GM18511 (cell line): ENCODE measurements at regions not wholly inside any gene's neighbourhood (a gene's known extent, or its start where the extent isn't known, plus 50 kb on each side); places are given as distances from the start of the nearest gene placed in this dataset.

Experiments used
- ATAC-seq: cut with Tn5 transposase; IDR thresholded peaks from one replicate; pipeline ENCODE4 v1.9.1; 2021; ENCODE audit warnings: mild to moderate bottlenecking, moderate library complexity; ENCODE audit not compliant: unreplicated experiment

DNA sequence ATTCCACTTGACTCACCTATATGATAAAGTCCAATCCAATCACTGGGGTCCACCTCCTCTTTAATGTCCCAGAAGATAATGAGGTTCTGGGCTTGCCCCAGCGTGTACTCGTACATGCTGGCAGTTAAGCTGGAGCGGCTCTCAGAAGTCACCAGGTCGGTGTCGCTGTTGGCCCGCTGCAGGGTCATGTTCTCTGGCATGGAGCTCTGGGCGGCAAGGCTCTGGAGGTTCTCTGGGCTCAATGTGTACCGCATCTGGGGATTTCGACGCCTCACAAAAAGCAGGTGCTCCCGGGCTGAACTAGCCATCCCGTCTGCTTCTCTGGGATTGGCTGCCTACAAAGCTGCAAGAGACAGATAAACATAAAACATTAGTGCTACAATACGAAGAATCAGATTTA is 206.4 kb upstream of the CCDC150 start:
- no peak for ATAC-seq

DNA sequence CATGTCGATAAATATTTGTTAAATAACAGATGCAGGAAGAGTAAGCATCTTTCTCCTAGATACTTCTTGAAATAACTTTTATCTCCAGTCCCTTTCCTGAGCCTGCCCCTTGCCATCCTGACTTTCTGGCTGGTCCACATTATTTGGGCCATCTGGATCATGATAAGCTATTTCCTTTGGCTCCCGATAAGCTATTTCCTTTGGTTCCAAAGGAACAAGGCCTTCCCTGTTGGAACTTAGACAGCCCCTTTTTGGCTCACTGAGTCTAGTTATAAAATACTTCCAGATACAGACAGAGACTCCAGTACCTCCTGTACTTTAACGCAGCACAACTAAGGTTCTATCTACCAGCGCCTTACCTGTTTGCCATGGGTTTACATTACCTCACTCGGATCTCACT is 205.3 kb upstream of the CCDC150 start:
- ATAC-seq: no peak

DNA sequence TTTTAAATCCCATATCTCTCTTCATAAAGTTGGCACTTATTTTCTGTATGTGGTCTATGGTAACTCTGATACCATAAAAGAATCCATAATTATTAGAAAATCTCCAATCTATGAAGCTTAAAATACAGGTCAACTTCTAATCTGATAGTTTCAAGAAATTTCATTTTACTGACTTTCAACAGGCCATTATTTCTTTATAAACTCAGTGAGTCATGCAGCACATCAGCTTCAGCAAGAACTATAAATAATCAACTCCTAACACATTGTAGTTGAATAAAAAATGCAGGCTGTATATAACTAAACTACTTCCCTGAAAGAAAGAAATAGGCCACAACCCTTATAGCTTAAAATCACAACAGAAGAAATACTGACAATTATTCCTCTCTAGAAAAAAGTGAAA is 204.3 kb upstream of the CCDC150 start:
- no peak for ATAC-seq

DNA sequence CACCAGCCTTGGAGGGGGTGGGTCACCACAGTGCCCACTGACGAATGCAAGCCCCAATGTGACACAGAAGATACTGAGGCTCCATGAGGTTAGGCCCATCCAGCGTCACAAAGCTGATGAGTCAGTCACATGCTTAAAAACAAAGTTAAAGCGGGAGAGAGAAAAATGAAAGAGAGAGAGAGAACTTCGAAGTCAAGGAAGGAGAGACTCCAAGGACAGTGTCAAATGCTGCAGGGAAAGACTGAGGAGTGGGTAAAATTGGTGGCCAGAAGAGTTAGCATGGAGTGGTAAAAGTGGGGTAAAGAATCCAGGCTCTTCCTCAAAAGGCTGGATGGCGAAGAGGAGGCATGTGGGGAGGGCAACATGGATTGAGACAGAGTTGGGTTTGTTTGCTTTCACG is 201.9 kb upstream of the CCDC150 start:
- ATAC-seq: no peak

DNA sequence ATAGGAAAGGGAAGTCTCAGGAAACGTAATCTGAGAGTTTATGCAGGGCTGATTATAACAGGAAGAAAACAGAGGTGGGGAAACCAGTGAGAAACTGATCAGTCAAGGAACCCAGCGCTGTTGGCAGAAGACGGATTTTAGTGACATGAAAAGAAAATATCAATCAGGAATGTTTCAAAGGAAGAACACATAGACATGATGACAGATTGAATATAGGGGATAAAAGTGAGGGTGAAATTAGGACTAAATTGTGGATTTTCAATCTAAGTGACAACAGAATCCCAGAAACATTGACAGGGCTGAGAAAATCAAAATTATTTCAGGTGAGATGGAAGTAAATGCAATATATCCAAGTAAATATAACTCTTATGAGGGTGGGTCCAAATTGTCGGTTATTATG is 199.8 kb upstream of the CCDC150 start:
- no peak for ATAC-seq

DNA sequence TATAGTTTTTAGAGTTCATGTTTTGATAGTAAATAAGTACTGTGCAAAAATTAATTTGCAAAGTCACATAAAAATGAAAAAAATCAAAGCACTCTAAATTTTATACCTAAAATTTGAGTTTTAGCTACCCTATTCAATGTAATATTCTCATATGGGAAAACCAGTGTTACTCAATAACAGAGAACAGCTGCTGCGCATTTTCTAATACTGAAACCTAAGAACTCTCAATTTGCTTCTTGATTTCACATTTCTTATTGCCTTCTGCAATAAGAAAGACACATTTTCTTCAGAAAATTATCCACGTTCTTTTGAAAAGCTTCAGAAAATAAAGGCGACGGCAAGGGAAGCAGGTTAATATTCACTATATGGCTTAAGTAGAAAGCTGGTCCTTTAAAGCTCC is 199.1 kb upstream of the CCDC150 start:
- peak; percentile 48 for ATAC-seq

DNA sequence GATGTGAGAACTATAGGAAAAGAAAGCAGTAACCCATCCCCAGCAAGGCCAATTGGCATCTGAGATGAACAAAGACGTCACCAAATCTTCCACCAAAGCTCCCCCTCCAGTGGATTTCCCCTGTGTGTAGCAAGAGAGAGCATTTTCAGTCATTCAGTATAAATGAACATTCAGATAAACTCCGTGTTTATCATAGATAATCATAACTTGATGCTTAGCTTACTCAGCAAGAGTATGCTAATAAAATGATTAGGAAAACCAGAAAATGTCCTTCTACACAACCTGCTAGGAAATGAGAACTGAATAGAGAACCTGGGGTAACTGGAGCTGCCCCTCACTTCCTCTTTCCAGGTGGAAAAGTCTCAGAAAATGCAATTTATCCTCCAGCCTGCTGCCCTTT is 198.0 kb upstream of the CCDC150 start:
- peak; percentile 55 for ATAC-seq

DNA sequence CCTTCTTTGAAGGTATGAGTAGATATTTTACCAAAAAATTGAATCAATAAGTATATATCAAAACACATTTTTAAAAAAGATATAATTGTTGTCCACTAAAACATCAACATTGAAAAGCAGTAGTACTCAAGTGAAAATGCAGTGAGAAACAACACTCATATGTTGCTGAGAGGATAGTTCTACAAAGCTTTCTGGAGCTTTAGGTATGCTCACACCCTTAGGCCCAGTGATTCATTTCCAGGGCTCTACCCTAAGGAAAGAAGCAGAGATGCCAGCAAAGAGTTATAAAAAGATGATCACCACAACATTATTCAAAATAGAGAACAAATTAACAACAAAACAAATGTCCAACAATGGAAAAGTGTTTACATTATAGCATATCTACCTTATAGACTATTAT is 197.3 kb upstream of the CCDC150 start:
- no peak for ATAC-seq

DNA sequence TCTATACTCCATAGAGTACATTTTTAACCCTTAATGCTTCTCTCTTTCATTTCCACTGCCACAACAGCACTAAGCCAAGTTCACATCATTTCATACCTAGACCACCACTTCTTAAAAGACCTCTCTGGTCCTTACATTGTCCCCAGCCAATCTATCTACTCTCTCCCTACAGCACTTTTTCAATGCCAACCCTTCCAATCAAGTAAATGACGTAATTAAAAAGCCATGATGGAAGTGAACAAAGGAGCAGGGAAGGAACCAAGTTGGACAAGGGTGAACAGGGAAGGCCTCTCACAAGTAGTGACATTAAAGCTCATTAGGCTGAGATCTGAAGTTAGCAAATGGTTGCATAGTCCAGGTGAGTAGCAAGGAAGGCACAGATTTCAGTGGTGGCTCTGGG is 195.1 kb upstream of the CCDC150 start:
- ATAC-seq: no peak

DNA sequence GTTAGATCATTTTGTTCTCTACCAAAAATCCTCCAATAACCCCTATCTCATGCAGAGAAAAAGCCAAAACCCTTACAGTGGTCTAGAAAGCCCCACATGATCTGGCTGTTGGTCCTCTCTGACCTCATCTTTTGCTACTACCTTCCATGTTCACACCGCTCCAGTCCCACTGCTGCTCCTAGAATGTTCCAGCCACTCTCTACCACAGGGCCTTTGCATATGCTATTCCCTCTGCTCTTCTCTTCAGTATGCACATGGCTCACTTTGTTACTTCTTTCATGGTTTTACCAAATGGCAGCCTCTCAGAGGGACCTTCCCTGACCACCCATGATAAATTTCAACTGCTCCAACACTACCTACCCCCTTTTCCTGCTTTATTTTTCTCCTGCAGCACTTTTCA is 193.5 kb upstream of the CCDC150 start:
- no peak for ATAC-seq

DNA sequence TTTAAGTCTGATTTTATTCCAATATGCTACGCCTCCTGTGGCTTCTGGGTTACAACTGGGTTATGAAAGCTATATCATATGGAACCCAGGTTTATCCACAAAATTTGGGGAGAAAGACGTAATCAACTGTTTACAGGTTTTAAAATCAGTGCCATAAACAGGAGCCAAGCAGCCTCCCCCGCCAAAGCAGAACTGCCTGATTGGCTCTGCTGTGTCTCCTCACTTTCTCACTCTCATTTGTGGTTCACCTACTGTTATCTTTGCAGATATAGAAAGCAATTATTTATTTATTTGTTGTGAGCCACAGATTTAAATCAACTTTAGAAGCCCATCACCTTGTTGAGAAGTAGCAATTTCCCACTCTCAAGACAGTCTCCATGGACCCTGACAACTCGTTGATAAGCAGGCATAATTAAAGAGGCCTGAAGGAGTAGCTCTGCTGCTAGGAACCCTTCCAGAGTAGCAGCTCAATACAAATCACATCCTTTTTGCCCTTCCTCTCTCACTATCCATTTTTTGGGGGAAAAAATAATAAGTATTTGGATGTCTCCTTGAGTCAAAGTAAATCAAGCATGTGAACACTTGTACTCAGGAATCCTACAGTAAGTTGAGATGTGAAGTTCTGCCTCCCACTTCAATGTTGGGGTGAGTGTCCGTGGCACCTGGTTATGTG is 191.0 kb upstream of the CCDC150 start:
- peak; percentile 9 for ATAC-seq

DNA sequence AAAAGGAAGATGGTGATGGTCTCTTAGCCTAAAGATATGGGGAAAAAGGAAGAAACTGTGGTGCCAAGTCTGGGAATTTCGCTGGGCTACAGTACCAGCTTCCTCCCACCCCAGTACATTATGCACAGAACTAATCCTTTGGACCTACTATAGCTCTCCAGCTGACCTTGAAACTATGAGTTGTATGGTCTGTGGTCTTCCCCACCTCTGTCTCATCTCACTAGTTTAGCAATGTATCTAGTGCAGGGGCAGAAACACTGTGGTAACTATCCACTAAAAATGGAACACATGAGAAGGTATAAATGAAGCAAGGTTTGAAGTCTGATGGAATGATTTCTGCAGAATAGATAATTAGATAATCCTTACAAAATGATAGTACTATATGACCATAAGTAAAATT is 190.4 kb upstream of the CCDC150 start:
- peak; percentile 62 for ATAC-seq

DNA sequence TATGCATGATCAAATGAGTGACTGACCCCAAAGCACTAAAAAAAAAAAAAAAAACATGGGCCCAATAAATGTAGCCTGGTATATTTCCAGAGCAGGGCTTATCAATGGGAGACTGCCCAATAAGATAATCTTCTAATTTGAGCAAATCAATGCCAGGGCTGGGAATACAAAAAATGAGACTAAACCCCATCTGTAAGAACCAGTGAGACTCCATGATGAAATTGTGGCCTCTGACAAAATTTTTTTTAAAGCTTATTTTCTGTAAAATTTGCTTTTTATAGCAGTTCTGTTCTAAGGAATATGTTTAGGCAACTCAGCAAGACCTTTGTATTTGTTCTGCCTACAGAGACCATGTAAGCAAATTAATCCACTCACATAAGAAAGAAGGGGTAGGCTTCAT is 186.8 kb upstream of the CCDC150 start:
- ATAC-seq: no peak

DNA sequence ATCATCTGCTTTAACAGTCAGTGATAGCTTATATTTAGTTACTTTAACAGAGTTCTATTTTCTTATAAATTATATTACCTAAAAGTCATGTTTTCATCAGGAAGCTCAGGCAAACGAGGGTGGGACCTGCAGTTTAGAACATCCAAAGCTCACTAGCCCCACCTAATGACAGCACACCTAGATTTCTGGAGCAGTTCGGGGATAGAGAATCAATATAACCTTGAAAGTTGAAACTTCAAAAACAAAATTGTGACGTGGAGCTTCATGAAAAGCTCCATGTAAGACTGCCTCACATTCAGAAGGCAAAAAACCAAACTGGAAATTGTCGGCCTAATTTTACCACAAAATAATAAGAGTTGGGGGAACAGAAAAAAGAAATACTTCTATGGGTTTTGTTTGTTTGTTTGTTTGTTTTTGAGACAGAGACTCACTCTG is 185.9 kb upstream of the CCDC150 start:
- peak; percentile 83 for ATAC-seq

DNA sequence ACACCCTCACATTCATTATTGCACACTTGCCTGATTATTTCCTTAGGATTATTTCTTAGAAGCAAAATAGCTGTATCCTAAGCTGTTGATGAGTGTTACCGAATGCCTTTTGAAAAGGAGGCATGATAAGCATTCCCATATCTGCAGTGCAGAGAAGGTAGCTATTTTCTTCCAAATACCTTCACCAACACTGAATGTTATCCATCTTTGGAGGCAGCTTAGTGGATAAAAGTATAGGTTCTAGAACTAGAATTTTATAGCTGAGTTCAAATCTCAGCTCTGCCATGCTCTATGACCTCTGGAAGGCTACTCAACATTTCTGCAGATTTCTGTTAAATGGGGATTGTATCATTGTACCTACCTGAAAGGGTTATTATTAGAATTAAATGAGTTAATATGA is 185.0 kb upstream of the CCDC150 start:
- ATAC-seq: no peak

DNA sequence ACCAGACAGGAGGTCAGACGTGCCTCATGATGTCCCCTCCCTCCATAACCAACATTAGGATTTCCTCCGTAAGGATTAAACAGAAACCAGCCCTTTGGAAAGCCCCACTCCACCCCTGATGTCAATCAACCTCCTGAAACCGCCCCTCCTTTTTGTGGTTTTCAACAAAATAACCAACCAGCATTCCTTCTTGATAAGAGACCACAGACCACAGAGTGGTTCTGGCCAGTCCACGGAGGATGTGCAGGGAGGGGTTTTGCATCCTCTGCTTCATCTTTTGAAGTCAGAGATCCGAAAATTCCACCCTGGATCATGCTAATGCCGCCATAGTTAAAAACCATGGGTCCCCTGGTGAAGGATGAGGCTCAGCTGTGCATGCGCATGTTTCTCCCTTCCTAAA is 180.0 kb upstream of the CCDC150 start:
- no peak for ATAC-seq

DNA sequence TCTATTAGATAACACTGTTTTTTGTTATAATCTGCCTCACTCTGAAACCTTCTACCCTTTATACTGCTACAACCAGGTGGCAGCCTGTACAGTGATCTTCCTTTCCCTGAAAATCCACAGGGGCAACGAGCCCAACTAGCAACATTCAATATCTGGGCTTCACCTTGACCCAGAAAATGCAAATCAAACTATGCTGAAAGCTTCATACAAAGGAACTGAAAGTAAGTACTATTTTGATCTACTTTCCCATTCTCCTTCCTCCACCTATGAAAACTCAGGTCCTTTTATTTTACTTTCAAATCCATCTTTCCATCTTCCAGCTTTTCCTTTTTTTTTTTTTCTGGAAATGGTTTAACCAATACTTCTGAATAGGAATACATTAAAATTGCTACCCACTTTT is 175.8 kb upstream of the CCDC150 start:
- ATAC-seq: no peak

DNA sequence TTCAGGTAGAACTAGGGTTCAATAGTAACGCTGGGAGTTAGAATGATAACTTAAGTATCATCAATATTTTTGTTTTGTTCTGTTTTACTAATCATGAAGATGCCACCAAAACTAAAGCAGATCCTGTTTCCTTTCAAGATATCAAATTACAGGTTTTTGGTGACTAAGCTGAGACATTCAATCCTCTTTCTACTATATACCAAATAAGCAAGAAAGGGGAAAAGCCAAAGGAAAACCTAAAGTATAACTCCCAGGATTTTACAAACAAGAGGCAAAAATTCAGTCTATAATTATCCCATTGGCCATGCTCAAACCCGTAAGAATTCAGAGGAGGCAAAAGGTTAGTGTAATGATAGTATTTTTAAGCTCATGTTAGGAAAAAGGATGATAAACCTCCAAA is 175.2 kb upstream of the CCDC150 start:
- no peak for ATAC-seq

DNA sequence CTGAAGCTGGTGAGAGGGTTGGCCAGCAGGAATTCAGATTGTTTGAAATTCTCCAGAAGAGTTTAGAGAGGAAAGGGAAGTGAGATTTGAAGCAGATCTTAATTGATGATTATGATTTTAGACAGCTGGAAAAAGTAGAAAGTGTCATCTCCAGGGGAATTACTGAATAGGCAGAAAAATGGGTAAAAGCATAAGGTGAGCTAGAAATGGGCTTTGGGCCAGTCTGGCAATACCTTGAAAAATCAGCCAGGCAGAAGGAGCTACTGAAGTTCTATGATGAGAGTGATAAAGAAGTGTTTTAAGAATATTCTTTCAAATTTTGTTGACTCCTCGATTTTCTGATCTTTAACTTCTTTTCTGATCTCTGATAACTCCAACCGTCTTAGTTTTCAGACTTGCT is 172.9 kb upstream of the CCDC150 start:
- no peak for ATAC-seq

DNA sequence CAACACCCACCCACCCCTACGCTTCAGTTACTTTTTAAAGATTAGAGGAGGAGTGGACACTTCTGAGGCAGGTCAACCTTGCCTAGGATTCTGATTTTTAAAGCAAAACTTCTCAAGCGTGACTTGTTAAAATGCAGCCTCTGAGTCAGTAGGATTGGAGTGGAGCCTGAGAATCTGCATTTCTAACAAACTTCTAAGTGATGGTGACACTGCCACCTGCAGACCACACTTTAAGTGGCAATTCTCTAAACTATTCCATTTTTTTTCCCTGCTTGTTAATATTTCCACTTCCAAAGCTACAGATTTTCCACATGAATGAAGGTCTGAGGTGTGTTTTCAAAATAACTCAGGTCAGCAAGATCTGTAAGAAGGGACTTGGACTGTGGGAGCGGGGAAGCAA is 171.1 kb upstream of the CCDC150 start:
- no peak for ATAC-seq

DNA sequence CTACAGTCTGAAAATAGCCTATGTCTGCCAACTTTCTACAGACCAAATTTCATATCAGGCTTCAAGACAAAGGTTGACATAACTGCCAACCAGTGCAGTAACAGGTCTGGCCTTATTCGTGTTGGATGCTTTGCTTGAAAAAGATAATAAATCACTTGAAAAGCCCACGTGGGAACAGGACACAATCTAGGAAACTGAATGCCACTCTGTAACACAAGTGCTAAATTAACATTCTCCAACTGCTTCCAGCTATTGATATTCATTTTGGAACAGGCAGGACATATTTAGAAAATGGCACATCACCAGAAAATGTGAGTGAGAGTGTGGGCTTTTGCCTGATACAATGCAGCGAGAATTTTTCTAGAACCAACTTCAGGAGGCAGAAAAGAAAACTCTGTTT is 165.9 kb upstream of the CCDC150 start:
- no peak for ATAC-seq

DNA sequence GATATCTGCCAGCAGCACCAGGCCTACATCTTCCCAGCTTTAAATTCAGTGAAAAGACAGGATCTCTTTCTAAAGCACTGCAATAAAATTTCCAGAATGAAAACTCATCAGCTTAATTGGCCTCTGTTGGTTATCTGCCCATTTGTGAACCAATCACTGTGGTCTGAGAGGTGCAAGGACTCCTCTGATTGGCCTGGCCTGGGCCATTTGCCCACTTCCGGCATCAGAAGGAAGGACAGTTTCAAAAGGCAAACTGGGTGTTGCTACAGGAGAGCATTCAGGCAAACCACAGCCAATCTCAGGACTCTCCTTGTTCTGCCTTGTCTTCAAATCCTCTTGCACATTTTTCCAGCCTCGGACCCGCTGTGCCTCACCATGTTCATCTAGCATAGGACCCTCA is 163.9 kb upstream of the CCDC150 start:
- ATAC-seq: no peak

DNA sequence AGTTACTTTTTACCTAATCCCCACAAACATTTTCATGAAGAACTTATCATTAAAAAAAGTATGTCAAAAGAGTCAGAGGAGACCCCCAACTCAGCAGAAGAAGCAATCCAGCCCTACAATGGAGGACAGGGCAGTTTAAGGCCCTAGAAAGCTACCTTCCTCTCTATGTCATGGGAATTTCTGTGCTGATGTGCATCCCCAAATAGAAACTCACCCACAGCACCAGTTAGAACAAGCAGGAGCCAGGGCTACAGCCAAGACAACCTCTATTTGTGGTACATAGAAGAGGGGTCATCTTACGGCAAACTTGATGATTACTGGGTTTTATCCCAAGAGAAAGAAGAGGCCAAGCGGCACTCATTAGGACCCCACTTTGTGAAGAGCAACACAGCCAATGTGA is 160.9 kb upstream of the CCDC150 start:
- ATAC-seq: no peak

DNA sequence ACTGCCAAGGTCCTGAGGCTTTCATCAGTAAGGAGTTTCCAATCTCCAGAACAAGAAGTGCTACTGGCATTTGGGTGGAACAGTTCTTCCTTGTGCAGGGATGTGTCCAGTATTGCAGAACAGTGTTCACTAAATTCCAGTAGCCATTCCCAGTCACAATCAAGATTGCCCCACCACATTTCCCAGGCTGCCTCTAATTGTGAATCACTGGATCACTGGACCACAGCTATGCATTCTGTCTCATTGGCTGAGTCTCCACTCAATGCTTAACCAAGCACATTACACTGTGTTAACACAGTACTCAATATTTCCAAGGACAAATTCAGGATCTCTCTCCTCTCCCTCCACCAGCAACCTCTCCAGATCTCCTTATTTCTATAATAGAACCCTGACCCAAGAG is 160.2 kb upstream of the CCDC150 start:
- no peak for ATAC-seq
